HG03064 (cell line): ENCODE measurements at regions not wholly inside any gene's neighbourhood (a gene's known extent, or its start where the extent isn't known, plus 50 kb on each side); places are given as distances from the start of the nearest gene placed in this dataset.

Experiments used
- ATAC-seq: cut with Tn5 transposase; IDR thresholded peaks from one replicate; pipeline ENCODE4 v1.9.1; 2021; ENCODE audit warnings: low read depth; ENCODE audit not compliant: unreplicated experiment

DNA sequence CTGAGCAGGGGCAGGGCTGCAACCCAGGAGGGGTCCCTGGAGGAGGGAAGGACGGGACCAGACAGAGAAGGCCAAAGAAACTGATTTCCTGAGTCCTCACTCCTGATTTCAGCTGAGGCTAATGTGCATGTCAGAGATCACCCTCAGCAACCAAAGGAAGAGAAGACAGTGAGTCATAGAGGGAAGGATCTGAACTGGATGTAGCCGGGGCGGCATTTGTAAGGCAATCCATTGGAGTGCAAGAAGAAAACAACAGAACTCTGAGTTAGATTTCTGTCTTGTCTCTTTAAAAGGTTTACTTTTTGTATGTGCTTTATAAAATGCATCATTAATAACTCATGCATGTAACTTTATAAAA, 105.3 kb upstream of the AGBL1 start:
- ATAC-seq: no peak

DNA sequence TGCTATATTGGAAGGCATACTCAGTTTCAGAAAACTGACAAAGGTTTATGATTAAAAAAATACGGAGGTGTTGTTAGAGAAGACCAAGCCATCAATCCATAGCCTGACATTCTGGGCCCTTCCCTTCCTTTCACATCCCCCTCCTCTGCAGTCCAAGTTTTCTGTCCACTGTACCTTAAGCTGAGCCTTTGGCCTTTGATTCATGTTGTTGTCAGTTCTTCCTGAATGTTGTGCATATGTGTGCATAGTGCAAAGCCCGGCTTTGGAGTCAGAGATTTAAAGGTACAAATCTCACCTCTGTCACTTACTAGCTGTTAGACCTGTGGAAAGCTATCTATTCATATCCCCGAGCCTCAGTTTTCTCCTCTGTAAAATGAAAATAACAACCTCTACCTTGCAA, 104.9 kb upstream of the AGBL1 start:
- no peak for ATAC-seq

DNA sequence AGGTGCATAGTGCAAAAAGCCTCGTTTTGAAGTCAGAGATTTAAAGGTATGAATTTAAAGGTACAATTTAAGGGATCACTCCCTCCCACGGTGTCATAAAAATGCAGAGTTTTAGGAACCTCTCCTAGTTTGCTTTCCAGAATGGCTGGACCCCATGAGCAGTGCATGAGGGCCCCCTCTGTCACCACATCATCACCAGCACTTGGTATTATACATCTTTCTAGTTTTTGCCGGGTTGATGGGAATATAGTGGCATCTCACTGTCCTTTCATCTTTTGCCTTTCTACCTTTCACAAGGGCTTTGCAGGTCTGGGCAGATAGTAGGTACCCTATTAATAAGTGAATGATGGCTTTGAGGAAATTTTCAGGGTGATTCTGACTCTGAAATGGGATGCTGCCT, 103.6 kb upstream of the AGBL1 start:
- no peak for ATAC-seq

- no peak for ATAC-seq
Measured at GRCh38 chr15:85976986-85977385, 102.7 kb upstream of the AGBL1 start.

DNA sequence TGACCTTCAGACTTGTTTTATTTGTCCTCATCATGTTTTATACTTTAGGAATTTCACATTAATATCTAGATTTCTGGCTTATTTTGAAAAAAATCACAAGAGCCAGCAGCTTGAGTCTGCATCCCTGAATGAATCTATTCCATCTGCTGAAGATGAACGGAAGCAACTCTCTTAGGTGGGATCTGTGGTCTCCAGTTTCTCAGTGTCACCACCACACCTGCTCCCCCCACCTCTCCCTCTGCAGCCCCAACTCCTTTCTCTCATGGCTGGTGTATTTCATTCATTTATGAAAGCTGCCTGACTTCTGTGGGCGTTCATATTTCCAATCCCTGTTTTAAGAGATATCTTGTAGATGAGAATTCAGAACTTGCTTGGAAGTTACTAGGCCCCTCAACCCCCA, 102.1 kb upstream of the AGBL1 start:
- ATAC-seq: no peak

DNA sequence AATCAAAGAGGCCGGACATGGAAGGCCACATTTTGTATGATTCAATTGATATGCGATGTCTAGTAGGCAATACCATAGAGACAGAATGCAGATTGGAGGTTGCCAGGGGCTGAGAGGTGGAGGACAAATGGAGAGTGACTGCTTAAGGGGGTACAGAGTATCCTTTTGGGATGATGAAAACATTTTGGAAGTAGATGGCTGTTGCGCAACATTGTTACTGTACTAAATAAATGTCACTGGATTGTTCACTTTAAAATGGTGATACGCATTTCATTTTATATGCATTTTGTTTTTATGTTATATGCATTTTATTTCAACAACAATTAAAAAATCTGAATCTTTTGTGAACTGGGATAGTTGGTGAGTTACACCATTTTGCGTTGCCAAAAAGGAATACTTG, 99.7 kb upstream of the AGBL1 start:
- ATAC-seq: no peak

DNA sequence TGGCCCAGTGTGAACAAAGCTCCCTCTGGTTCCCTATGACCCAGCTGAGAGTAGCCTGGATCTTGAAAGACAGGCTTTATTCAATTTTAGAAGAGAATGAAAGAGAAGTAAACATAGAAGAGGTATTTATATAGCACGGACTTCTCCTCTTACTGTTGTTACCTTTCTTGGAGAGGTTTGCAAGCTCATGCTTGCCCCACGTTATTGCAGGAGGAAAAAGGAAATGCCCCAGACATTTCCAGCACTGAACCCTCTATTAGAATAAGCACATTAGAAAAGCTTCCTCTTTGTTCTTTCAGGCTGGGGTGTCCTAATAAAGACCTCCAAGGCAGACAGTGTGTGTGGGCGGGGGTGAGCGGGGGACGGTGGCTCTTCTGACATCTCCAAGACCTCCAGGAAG, 98.7 kb upstream of the AGBL1 start:
- no peak for ATAC-seq

- ATAC-seq: no peak
Measured at GRCh38 chr15:85984241-85984640, 95.4 kb upstream of the AGBL1 start.

DNA sequence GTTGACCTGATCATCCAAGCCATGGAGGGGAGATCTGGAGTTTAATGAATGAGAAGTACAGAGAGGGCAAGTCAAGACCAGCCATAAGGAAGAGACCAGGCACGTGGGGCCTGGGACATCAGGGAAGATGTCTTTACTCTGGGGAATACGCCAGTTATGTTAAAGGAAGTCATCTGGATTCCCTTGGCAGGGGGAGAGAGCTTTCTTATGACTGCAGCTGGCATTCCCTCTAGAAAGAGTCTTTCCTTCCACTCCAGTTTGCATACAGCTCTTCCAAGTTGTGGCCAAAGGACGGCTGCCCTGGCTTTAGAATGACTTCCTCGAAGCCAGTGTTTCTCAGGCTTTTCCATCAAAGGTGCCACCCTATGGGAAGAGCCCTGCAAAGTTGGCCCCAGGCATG, 93.6 kb upstream of the AGBL1 start:
- ATAC-seq: no peak

GRCh38 chr15:85986741-85987140, 92.9 kb upstream of the AGBL1 start:
- ATAC-seq: no peak

- ATAC-seq: no peak
Measured at GRCh38 chr15:85988741-85989140, 90.9 kb upstream of the AGBL1 start.

GRCh38 chr15:85992224-85992623, 87.4 kb upstream of the AGBL1 start:
- ATAC-seq: no peak

DNA sequence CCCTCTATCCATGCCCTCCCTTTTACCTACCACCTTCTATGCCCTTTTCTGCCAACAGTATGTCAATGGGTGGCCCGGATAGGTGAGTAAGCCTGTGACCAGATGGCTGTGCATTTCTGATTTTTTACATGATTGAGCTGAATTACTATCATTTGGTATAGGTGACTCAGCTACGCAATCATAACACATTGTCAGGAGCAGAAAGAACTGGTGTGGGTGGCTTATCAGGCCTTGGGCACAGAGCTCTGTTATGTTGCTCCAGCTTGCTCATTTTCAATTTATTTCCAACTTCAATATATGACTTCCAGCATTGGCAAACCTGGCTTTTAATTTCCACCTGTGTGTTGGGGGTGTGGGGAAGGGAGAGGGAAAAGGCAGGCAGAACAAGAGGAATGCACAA, 86.6 kb upstream of the AGBL1 start:
- no peak for ATAC-seq

DNA sequence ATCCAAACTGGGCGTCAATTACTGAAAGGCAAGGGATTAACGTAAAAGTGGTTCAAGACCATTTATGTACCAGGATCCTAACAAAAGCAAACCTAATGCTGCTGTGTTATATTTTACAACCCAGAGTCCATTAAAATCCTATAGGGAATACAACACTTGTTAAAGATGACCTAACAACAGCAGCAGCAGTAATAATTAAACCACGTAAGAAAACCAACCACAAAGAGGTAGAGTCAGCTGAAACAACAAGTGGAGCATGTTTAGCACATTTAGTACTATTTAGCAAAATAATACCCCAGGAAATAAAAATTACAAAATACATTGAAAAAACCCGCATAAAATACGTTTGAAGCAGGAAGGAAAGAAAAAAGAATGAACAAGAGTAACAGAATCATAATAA, 82.1 kb upstream of the AGBL1 start:
- no peak for ATAC-seq

GRCh38 chr15:85999658-86000057, 80.0 kb upstream of the AGBL1 start:
- no peak for ATAC-seq

GRCh38 chr15:86001200-86001599, 78.5 kb upstream of the AGBL1 start:
- no peak for ATAC-seq

- no peak for ATAC-seq
Measured at GRCh38 chr15:86002444-86002843, 77.2 kb upstream of the AGBL1 start.

DNA sequence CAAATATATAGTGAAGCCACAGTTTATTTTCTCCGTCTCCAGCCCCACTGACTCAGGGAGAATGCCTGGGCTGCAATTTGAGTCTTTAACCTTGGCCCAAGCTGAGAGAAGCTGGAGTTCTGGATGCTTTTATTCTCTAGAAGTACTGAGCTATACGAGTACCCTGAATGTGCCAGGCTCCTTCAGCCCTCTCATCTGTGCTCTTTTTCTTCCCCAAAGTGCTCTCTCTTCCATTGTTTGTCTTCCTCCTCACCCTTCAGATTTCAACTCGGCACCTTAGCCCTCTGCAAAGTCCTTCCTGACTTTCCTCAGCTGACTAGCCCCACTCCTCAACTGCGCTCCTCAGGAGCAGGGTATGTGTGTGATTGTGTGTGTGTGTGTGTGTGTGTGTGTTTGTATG, 75.6 kb upstream of the AGBL1 start:
- ATAC-seq: no peak

- no peak for ATAC-seq
Measured at GRCh38 chr15:86006546-86006945, 73.1 kb upstream of the AGBL1 start.

DNA sequence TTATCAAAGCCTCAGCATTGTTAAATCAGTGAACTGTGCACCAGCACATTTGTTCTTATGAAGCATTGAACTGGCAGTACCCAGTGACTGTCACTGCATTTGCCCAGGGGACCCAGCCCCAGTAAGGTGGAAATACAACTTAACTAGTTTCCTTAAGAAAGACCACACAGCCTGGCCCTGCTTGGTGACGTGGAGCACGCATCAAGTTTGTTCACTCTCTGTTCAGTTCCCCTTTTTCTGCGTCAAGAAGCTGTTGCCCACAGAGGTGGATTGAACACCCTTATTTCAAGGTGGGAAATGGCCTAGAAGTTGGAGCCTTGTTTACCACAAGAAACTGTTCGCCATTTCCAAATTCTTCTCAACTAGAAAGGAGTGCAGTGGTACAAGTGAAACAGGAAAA, 69.9 kb upstream of the AGBL1 start:
- no peak for ATAC-seq

GRCh38 chr15:86010398-86010797, 69.3 kb upstream of the AGBL1 start:
- no peak for ATAC-seq

GRCh38 chr15:86010891-86011290, 68.8 kb upstream of the AGBL1 start:
- ATAC-seq: no peak

DNA sequence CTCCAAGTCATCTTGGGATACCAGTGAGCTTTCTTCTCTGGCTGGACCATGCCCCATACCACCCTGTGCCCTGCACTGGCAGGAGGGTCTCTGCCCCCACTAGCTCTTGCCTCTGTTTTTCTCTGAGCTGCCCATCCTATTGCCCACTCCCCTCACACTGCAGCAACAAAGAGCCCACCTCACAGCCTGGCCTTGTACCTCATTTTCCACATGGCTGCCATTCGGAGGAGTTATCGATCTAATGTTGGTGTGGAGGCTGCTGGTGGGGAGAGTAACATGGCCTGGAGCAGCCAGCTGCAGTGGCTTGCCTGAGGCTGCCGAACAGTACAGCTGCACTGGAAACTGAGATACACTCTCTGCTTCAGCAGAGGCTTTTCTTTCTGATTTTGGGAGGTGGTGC, 65.7 kb upstream of the AGBL1 start:
- no peak for ATAC-seq

GRCh38 chr15:86016750-86017149, 62.9 kb upstream of the AGBL1 start:
- no peak for ATAC-seq
